Cardiac fibroblast (primary cell): ENCODE measurements at regions not wholly inside any gene's neighbourhood (a gene's known extent, or its start where the extent isn't known, plus 50 kb on each side); places are given as distances from the start of the nearest gene placed in this dataset.

Experiments
- DNase-seq, 2 donors: peaks; one replicate each; pipeline versions ENCODE4 v3.0.0 to v3.0.0-alpha.2; 2010; ENCODE audit warnings: low read depth in 2 of 2
- H3K4me3 ChIP-seq, 2 donors: replicated peaks in 1 of 2; 1 replicate in 1 of 2; 2 replicates in 1 of 2; pipeline ENCODE4 v1.5.1; 2011; ENCODE audit warnings: low read depth in 2 of 2, low read length in 2 of 2, mild to moderate bottlenecking in 2 of 2, moderate library complexity in 1 of 2
- CTCF ChIP-seq: IDR thresholded peaks from one replicate; pipeline ENCODE4 v1.5.1; 2011; ENCODE audit warnings: low read depth, mild to moderate bottlenecking, low read length, inconsistent platforms

GRCh38 chr9:108160706-108161355 lies 671.3 kb upstream of the KLF4 start:
- no peak for DNase-seq
- H3K4me3 ChIP-seq = no peak overlapping the region
- TF ChIP-seq CTCF = no peak

- no peak for TF ChIP-seq CTCF
- no peak for DNase-seq
Observed at GRCh38 chr9:108160039-108160438, 670.5 kb upstream of the KLF4 start.

GRCh38 chr9:108158236-108158995 lies 668.8 kb upstream of the KLF4 start:
- no peak overlapping the region for H3K4me3 ChIP-seq
- DNase-seq = no peak
- no peak for TF ChIP-seq CTCF

More at GRCh38 chr9:108160039-108160438, 670.5 kb upstream of the KLF4 start:
- H3K4me3 ChIP-seq = no peak overlapping the region

- no peak for TF ChIP-seq CTCF
- no peak overlapping the region for H3K4me3 ChIP-seq
- peak; percentile 31 to 50 for DNase-seq
Observed at GRCh38 chr9:108156270-108156998, 666.9 kb upstream of the KLF4 start.

GRCh38 chr9:108153416-108153815 lies 663.8 kb upstream of the KLF4 start:
- DNase-seq = no peak
- no peak overlapping the region for H3K4me3 ChIP-seq
- no peak for TF ChIP-seq CTCF

GRCh38 chr9:108150736-108151586 lies 661.4 kb upstream of the KLF4 start:
- no peak for TF ChIP-seq CTCF
- peak; percentile 78 to 82 for DNase-seq
- no peak overlapping the region for H3K4me3 ChIP-seq
